H1 (cell line): ENCODE measurements at regions not wholly inside any gene's neighbourhood (a gene's known extent, or its start where the extent isn't known, plus 50 kb on each side); places are given as distances from the start of the nearest gene placed in this dataset.

Experiments
- CBX5 ChIP-seq: fragments of 300-800, 300-1000 bp; sonication (generic); IDR thresholded peaks from 2 replicates; pipeline ENCODE4 v1.7.1; 2016; ENCODE audit warnings: antibody characterized with exemption, low read length, low read depth
- CEBPB ChIP-seq: IDR thresholded peaks from 2 replicates; pipeline ENCODE4 v1.6.1; 2012; ENCODE audit warnings: low read depth, low read length
- CTCF ChIP-seq, 3 experiments: IDR thresholded peaks; 1 replicate in 2 of 3; 2 replicates in 1 of 3; pipeline versions ENCODE4 v1.5.1 to v1.6.1; 2011; ENCODE audit warnings: low read length in 3 of 3, mild to moderate bottlenecking in 3 of 3, inconsistent platforms in 2 of 3, low read depth in 1 of 3, moderate library complexity in 1 of 3; ENCODE audit not compliant: insufficient read depth in 1 of 3; ENCODE audit errors: control extremely low read depth in 1 of 3
- HDAC6 ChIP-seq: IDR thresholded peaks from one replicate; pipeline ENCODE4 v1.7.1; 2012; ENCODE audit warnings: low read depth, mild to moderate bottlenecking, inconsistent platforms, low read length, moderate library complexity
- POLR2A ChIP-seq, 2 experiments: IDR thresholded peaks; 1 replicate in 1 of 2; 2 replicates in 1 of 2; pipeline ENCODE4 v1.6.1; 2011; ENCODE audit warnings: low read depth in 2 of 2, low read length in 2 of 2, mild to moderate bottlenecking in 2 of 2; ENCODE audit errors: control extremely low read depth in 1 of 2
- RBBP5 ChIP-seq: IDR thresholded peaks from 2 replicates; pipeline ENCODE4 v1.7.1; 2012; ENCODE audit warnings: low read depth, mild to moderate bottlenecking, inconsistent platforms, low read length, moderate library complexity, borderline replicate concordance
- YY1 ChIP-seq: IDR thresholded peaks from 2 replicates; pipeline ENCODE4 v1.6.1; 2011; ENCODE audit warnings: low read depth, mild to moderate bottlenecking, low read length

- no peak for TF ChIP-seq HDAC6
- TF ChIP-seq CTCF (IDR thresholded peaks at IDR 0.05; ENCODE audit: control extremely low read depth in 1 of 3, insufficient read depth in 1 of 3, low read depth in 1 of 3, low read length in 3 of 3) = no peak
- TF ChIP-seq CBX5 = no peak
- no peak for TF ChIP-seq YY1
- TF ChIP-seq CEBPB = no peak
- TF ChIP-seq RBBP5 = no peak
- TF ChIP-seq POLR2A (IDR thresholded peaks at IDR 0.05; ENCODE audit: control extremely low read depth in 1 of 2, low read depth in 2 of 2, low read length in 2 of 2) = no peak
Observed at GRCh38 chr10:53162856-53163255, 390.3 kb upstream of the MBL2 start.
